Endodermal cell (in vitro differentiated cells): ENCODE measurements at regions not wholly inside any gene's neighbourhood (a gene's known extent, or its start where the extent isn't known, plus 50 kb on each side); places are given as distances from the start of the nearest gene placed in this dataset.

ENCODE experiments used
- DNase-seq: peaks from one replicate; pipeline ENCODE4 v3.0.0-alpha.2; 2017
- H3K27ac ChIP-seq: 2 replicates; pipeline ENCODE4 v1.5.1; 2013; ENCODE audit warnings: mild to moderate bottlenecking, low read depth, low read length, moderate library complexity
- H3K27me3 ChIP-seq: 2 replicates; pipeline ENCODE4 v1.6.1; 2013; ENCODE audit warnings: mild to moderate bottlenecking, low read length, moderate library complexity; ENCODE audit not compliant: insufficient read depth, control insufficient read depth, poor library complexity, severe bottlenecking
- H3K36me3 ChIP-seq: 2 replicates; pipeline ENCODE4 v1.7.0; 2013; ENCODE audit warnings: mild to moderate bottlenecking, low read length, moderate library complexity; ENCODE audit not compliant: control insufficient read depth, insufficient read depth
- H3K4me1 ChIP-seq: one replicate; pipeline ENCODE4 v1.7.0; 2013; ENCODE audit warnings: low read length; ENCODE audit not compliant: control insufficient read depth, insufficient read depth
- H3K4me3 ChIP-seq: 2 replicates; pipeline ENCODE4 v1.5.1; 2013; ENCODE audit warnings: mild to moderate bottlenecking, low read length, moderate library complexity
- H3K9ac ChIP-seq: 2 replicates; pipeline ENCODE4 v1.6.1; 2013; ENCODE audit warnings: mild to moderate bottlenecking, low read length, moderate library complexity; ENCODE audit not compliant: poor library complexity, severe bottlenecking; ENCODE audit errors: extremely low read depth
- H3K9me3 ChIP-seq: 2 replicates; pipeline ENCODE4 v1.6.1; 2013; ENCODE audit warnings: mild to moderate bottlenecking, low read length, moderate library complexity; ENCODE audit not compliant: control insufficient read depth
- H3K27ac Mint-ChIP-seq: 2 replicates; pipeline ENCODE4 v1.8.0; 2020; ENCODE audit warnings: mixed read lengths
- H3K27me3 Mint-ChIP-seq: 2 replicates; pipeline ENCODE4 v1.8.0; 2021; ENCODE audit warnings: mild to moderate bottlenecking, mixed read lengths; ENCODE audit not compliant: insufficient read depth
- H3K36me3 Mint-ChIP-seq: 2 replicates; pipeline ENCODE4 v1.8.0; 2020; ENCODE audit warnings: low read depth, mixed read lengths
- H3K4me1 Mint-ChIP-seq: 2 replicates; pipeline ENCODE4 v1.8.0; 2020; ENCODE audit warnings: mixed read lengths
- H3K4me3 Mint-ChIP-seq: 2 replicates; pipeline ENCODE4 v1.8.0; 2020; ENCODE audit warnings: mild to moderate bottlenecking, moderate library complexity, mixed read lengths
- H3K9me3 Mint-ChIP-seq: 2 replicates; pipeline ENCODE4 v1.8.0; 2020; ENCODE audit warnings: mild to moderate bottlenecking, mixed read lengths
- WGBS, 2 experiments: methylation state at CpG; one replicate each; pipeline versions ENCODE4 v1.1.5 to v1.1.7; 2013; ENCODE audit warnings: missing lambda C conversion rate in 2 of 2, mixed read lengths in 1 of 2; ENCODE audit not compliant: insufficient coverage in 1 of 2, insufficient read length in 1 of 2; 5-methylcytosine and 5-hydroxymethylcytosine counted together
- TF ChIP-seq, protein P1 (sequence below): fragments of 200-600 bp; sonication (generic); conservative IDR thresholded peaks from 2 replicates; pipeline ENCODE4 v1.5.0; 2021; ENCODE audit warnings: antibody characterized with exemption, mild to moderate bottlenecking

DNA sequence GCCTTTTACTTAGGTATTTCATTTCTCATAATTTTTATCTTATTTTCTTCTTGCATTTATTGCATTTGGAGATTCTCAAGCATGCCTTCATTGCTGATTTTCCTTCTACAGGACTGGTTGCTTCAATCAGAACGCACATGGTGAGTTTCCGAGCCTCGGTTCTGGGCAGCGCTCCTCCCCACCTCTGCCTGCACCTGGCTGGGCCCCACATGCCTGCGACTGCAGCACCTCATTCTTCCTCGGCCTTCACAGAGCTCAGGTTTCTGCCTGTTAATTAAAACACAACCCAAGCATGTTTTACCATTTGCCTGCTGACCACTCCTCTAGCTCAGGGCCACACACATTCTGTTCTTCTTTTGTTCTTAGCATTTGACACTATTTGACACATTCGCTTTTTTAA is 398.8 kb downstream of the GALR1 start:
- Histone ChIP-seq H3K4me1 (no peaks in the 10 kb centered on the region), H3K9me3 (no peaks in the 10 kb centered on the region), H3K4me3 (no peak overlapping the region), H3K36me3 (no peaks in the 10 kb centered on the region), H3K9ac (no peak overlapping the region), H3K27ac (no peak overlapping the region), H3K27me3 (no peaks in the 10 kb centered on the region)
- Mint-ChIP-seq H3K4me1 (peaks cover 1% of the 10 kb centered on the region), H3K4me3 (no peak overlapping the region), H3K27me3 (peaks cover 6% of the 10 kb centered on the region), H3K9me3 (peaks cover 7% of the 10 kb centered on the region), H3K36me3 (no peaks in the 10 kb centered on the region), H3K27ac (no peak overlapping the region)
- peak; percentile 59 for DNase-seq
- TF ChIP-seq, protein P1, sequence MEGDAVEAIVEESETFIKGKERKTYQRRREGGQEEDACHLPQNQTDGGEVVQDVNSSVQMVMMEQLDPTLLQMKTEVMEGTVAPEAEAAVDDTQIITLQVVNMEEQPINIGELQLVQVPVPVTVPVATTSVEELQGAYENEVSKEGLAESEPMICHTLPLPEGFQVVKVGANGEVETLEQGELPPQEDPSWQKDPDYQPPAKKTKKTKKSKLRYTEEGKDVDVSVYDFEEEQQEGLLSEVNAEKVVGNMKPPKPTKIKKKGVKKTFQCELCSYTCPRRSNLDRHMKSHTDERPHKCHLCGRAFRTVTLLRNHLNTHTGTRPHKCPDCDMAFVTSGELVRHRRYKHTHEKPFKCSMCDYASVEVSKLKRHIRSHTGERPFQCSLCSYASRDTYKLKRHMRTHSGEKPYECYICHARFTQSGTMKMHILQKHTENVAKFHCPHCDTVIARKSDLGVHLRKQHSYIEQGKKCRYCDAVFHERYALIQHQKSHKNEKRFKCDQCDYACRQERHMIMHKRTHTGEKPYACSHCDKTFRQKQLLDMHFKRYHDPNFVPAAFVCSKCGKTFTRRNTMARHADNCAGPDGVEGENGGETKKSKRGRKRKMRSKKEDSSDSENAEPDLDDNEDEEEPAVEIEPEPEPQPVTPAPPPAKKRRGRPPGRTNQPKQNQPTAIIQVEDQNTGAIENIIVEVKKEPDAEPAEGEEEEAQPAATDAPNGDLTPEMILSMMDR: no peak
- WGBS, 2 experiments: 80 to 85% methylated on average over 6 to 7 of the region's 7 CpGs

DNA sequence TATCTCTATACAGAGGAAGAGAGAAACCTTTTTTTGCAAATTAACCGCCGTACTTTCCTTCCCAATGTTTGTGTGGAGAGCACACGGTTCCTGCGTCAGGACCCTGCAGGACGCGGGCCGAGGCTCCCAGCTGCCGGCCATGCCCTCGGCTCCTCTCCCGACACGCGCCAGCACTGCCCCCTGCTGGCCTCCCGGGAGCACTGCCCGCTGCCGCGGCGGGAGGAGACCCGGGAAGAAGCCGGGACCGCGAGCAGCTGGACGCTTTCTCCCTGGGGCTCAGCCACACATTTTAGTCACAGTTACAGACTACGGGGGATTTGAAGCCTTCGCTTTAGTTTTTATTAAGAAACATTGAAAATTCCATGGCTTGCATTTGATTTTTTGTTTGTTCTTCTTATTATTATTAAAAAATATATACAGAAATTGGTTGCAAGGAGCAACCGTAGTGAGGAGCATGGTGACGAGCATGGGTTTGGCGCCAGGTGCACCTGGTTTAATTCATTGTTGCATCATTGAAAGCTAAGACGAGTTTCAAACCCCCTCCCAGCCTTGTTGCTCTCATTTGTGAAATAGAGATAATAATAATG is 401.2 kb downstream of the GALR1 start:
- 18 to 100% methylated on average over 2 to 27 of the region's 28 CpGs for WGBS, 2 experiments
- no peaks in the 10 kb centered on the region for H3K4me1 ChIP-seq
- Mint-ChIP-seq H3K27ac (no peak overlapping the region), H3K4me1 (peaks cover 1% of the 10 kb centered on the region), H3K9me3 (peaks cover 6% of the 10 kb centered on the region), H3K27me3 (peaks cover 6% of the 10 kb centered on the region), H3K4me3 (no peak overlapping the region), H3K36me3 (no peaks in the 10 kb centered on the region)
- H3K27ac ChIP-seq: no peak overlapping the region
- TF ChIP-seq, protein P1: peak; percentile 98
- H3K9ac ChIP-seq: no peak overlapping the region
- DNase-seq: peak; percentile 95
- no peaks in the 10 kb centered on the region for H3K27me3 ChIP-seq
- no peak overlapping the region for H3K4me3 ChIP-seq
- no peaks in the 10 kb centered on the region for H3K9me3 ChIP-seq
- H3K36me3 ChIP-seq: no peaks in the 10 kb centered on the region

DNA sequence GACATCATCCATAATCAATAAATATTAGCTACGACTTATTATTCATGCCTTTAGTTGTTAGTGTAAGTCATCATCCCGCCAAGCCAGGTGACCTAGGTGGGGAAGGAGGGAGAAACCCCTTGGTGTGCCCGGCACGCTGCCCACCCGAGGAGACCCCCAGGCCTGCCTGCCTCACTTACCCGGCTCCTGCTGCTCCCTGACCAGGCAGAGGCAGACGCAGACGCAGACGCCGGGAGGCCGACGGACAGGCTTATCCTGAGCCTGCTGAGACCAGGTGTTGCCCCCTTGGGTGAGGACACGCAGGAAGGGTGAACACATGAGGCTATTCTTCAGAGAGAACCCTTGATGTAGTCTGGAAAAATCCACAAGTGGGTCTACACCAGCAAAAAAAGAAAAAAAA is 401.8 kb downstream of the GALR1 start:
- Histone ChIP-seq H3K27ac (no peak overlapping the region), H3K4me1 (no peaks in the 10 kb centered on the region), H3K27me3 (no peaks in the 10 kb centered on the region), H3K4me3 (no peak overlapping the region), H3K9ac (no peak overlapping the region), H3K36me3 (no peaks in the 10 kb centered on the region), H3K9me3 (no peaks in the 10 kb centered on the region)
- H3K27ac Mint-ChIP-seq: no peak overlapping the region
- H3K4me3 Mint-ChIP-seq: no peak overlapping the region
- 82 to 85% methylated on average over 4 to 12 of the region's 13 CpGs for WGBS, 2 experiments
- H3K36me3 Mint-ChIP-seq: no peaks in the 10 kb centered on the region
- TF ChIP-seq, protein P1: no peak
- peaks cover under 1% of the 10 kb centered on the region for H3K9me3 Mint-ChIP-seq
- DNase-seq: no peak
- peaks cover 1% of the 10 kb centered on the region for H3K4me1 Mint-ChIP-seq
- peaks cover 6% of the 10 kb centered on the region for H3K27me3 Mint-ChIP-seq
